Left lobe of liver (tissue), 2 donors: ENCODE measurements at regions not wholly inside any gene's neighbourhood (a gene's known extent, or its start where the extent isn't known, plus 50 kb on each side); places are given as distances from the start of the nearest gene placed in this dataset.
"Not testable (repeated sequence)": the region's sequence is repeated elsewhere in the genome, so short reads cannot be mapped to it uniquely, and the experiment has no call there.

Experiments used
- ATAC-seq: fragments of 200-7000 bp; cut with Tn5 transposase; one replicate; pipeline ENCODE4 v1.9.1; 2020; ENCODE audit warnings: mild to moderate bottlenecking, moderate library complexity
- DNase-seq: peaks from one replicate; pipeline ENCODE4 v3.0.0-alpha.2; 2020; ENCODE audit warnings: low spot score
- donor health status: DM: no; HTN: no; CAD: no; lungs with moderate emphysema.
- donor health status: DM: no; HTN: yes; CAD: no.

DNA sequence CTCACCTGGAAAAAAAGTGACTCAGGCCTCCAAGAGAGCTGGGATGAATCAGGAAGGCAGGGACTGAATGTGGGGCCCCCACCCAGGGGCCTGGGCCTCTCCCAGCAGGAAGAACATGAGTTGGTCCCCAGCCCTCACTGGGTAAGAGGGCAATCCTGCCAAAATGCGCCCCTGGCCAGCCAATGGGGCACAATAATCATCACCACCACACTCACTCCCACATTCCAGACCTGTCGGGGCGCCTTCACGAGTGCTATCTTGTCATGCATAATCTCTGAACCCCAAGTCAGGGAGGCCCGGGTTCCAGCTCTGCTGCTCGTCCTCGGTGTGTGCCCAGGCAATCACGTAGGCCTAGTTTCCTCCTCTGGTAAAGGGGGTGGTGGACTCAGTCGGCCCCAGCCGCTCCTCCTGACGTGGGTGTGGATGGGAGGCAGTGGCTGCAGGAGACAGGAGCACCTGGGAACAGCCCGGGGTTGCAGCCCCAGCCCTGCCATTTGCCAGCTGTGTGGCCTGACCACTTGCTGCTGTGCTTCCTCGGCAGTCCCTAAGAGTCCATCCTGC lies 115.1 kb downstream of the CYP26B1 start:
- no peak for ATAC-seq
- no peak for DNase-seq

DNA sequence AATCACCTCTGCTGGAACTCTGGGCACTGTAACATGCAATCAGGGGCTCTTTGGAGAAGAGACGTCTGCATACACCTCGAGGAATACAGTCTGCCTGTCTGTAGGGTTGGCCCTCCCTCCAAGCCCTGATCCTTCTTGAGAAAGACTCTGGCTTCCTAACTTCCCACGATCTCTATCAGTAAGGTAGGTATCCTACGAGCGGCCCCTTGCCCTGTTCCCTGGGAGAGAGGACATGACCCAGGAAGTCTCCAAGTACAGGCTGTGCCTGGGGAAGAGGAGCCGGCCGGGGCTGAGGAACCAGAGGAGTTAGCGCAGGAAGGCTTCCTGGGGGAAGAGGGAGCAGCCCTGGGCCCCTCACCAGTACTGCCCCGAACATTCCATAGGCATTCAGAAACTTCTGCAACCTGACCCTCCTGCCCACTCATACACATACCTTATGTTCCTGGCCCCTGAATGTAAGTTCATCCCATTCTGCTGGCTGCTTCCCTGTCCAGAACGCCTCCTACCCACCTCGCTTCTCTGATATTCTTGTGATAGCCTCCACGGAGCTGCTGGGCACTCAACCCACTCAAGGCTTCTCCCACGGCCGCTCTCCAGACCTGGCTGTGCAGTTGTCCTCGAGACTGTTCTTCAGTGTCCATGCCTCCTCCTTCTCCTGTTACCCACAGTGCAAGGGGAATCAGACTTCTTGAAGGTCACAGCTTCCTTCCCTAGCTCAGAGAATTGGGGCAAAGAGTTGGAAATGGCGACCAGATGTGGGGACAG lies 116.1 kb downstream of the CYP26B1 start:
- DNase-seq (peak; percentile 15), ATAC-seq (no peak)

DNA sequence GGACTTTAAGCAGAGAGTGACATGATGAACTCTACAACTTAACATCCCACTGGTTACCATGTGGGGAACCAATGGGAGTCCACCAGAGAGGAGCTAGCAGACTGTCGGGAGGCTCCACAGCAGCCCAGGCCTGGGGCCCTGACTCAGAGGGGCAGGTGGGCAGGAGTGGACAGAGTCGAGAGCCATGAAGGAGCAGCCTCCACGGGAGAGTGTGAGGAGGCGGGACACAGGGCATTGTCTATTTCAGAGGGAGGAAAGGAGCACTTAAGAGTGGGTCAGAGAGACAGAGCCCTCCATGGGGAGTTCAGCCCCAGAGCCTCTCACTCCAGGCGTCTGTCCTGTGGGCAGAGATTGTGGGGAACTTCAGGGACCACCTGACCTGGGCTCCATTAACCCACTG lies 118.7 kb downstream of the CYP26B1 start:
- no peak for ATAC-seq
- DNase-seq: peak; percentile 27

DNA sequence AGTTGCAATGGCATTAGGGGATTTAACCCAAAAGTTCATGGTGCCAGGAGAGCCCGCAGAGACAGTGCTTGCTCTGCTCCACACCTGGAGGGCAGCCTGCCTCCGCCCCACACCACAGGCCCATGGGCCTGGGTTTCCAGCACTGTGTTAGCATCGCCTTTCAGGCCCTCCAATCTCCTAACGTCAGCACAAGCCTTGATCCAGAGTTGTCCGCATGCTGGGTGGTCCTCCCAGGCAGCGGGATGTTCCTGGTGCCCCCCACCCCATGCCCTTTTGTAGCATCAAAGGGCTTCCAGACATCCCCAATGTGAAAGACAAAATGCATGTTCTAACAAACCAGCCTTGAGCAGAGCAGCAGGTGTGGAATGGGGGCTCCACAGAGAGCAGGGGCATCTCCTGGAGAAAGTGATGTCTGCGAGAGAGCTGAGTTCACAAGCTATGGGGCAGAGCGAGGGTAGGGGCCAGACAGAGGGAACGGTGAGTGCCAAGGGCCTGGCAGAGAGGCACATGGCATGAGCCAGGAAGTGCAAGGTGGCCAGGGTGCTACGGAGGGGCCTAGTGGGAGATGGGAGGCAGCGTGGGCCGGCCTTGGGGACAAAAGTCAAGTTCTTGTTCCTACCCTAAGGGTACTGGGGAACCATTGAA lies 119.2 kb downstream of the CYP26B1 start:
- ATAC-seq (no peak), DNase-seq (peak; percentile 24)

DNA sequence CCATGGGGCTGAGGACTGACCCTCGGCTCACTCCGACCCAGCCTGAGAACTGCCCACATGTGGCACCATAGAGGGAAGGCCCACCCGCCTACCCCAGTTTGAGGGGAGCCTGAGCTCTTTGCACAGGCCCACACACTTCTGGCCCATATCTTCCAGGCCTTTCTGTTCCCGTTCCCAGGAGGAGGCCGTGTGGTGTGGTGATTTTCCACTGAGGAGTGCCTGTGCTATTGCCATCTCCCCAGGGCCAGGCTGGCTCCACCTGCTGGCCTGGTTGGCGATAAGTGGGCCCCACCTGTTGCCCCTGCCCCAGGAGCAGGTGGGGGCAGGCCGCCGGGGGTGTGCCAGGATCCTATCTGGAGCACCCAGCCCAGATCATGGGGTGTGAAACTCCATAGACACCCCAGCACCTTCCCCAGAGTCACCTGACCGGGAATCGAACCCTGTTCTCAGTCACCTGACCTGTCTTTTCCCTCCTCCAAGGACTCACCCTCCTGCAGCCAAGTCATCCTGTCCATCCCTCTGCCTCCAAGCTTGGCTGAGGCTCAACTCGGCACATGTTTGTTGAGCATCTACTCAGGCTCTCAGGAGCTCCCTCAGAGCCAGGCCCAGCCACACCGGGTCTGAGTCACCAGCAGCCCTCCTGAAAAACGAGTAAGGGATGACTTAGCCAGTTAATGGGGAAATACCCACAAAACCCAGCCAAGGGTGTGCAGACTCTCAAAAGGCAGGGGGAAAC lies 120.1 kb downstream of the CYP26B1 start:
- ATAC-seq (no peak), DNase-seq (peak; percentile 32)

DNA sequence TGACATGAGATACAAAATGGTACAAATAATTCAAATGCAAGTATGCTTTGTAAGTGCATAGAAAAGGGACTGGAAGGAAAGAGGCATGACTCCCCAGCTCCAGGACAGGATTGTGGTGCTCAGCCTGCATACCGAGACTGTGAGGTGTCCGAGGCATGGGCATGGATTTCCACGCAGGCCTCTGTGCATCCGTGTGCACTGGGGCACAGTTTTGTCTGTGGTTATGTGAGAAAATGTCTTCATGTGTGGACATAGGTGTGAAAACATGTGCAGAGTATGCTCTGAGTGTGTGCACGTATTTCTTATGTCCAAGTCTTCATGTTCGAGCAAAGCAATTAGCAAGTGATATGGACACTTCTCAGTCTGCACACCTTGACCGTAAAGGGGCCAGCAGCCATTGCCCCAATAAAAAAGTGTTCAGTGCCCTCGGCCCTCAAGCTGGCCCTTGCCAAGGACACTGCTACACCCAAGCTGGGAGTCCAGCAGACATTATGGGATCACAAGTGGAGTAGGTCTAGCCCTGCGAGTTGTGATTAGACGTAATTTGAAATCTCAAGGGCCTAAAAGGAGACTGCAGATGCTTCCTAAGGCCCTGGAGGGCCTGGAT lies 120.7 kb downstream of the CYP26B1 start:
- DNase-seq (no peak), ATAC-seq (no peak)

GRCh38 chr2:72024451-72025175 lies 123.0 kb downstream of the CYP26B1 start:
- ATAC-seq (no peak), DNase-seq (peak; percentile 30)

- ATAC-seq (no peak), DNase-seq (peak; percentile 19)
Observed at GRCh38 chr2:72023678-72024390, 123.8 kb downstream of the CYP26B1 start.

DNA sequence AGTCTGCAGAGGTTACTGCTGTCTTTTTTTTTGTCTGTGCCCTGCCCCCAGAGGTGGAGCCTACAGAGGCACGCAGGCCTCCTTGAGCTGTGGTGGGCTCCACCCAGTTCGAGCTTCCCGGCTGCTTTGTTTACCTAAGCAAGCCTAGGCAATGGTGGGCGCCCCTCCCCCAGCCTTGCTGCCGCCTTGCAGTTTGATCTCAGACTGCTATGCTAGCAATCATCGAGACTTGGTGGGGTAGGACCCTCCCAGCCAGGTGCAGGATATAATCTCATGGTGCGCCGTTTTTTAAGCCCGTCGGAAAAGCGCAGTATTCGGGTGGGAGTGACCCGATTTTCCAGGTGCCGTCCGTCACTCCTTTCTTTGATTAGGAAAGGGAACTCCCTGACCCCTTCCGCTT lies 126.3 kb downstream of the CYP26B1 start:
- not testable (repeated sequence) for ATAC-seq, DNase-seq

- no peak for ATAC-seq
- no peak for DNase-seq
Observed at GRCh38 chr2:72015266-72015665, 132.4 kb downstream of the CYP26B1 start.

- DNase-seq (no peak), ATAC-seq (no peak)
Observed at GRCh38 chr2:72014831-72015230, 132.8 kb downstream of the CYP26B1 start.

DNA sequence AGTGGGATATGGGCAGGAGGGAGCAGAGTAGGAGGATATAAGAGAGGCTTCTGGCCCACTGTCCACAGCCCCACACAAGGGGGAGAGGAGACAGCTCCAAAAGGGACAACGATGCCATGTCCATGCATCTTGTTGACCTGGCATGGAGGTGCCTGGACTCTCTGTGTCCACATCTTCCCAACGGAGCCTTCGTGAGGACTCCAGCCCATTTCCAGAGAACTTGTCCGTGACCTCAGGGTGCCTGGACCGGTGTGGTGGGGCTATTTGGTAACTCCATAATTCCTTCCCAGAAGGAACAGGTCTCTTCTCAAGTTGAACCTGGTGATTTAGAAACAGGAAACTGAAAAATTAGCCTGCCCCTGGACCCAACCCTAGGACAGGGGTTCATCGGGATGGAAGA lies 133.9 kb downstream of the CYP26B1 start:
- DNase-seq (no peak), ATAC-seq (no peak)

DNA sequence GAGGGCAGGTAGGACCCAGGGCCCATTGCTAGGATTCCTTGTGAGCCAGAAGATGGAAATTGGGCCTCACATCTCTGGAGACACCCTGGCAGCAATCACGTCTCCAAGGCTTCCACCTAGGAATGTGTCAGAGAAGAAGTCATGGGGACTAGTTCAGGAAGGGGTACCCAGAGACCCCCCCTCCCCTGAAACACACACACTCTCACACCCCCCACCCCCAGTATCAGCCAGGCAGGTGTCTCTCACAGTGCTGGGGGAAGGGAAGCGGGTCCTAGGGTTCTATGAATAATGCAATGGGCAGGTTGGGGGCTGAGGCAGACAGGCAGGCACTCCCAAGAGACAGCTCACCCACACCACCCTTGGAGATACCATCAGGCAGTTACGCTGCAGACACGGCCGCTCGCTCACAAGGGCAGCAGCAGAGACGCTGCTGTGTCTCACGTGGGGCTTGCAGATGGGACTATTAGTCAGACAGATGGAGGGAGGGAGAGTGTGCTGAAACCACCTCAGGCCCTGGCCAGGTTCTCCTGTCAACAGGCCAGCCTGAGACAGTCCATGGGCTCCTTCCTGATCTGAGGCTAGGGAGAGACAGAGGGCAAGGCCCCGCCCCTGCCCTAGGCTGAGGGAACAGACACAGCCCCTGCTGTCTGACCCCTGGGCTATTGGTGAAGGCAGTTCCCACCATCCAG lies 134.6 kb downstream of the CYP26B1 start:
- no peak for ATAC-seq

DNA sequence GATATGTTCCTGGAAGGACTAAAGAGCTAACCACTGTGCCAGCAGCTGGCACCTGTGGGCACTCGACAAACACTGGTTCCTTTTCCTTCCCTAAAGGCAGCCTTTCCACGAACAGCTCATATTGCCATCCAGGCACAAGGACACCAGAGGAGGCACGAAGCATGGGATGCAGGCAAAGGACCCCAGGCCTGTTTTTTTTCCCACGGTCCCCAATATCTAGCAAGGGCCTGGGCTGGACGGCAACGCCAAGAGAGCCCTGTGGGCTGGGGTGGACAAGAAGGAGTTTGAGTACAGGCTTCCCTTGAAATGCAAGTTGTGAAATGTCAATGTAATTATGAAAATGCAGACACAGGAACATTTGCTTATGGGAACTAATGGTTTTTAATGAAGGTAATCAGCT lies 135.9 kb downstream of the CYP26B1 start:
- ATAC-seq: no peak
- DNase-seq: peak; percentile 10

More for the DNA sequence above, 134.6 kb downstream of the CYP26B1 start:
- peak; percentile 24 for DNase-seq

DNA sequence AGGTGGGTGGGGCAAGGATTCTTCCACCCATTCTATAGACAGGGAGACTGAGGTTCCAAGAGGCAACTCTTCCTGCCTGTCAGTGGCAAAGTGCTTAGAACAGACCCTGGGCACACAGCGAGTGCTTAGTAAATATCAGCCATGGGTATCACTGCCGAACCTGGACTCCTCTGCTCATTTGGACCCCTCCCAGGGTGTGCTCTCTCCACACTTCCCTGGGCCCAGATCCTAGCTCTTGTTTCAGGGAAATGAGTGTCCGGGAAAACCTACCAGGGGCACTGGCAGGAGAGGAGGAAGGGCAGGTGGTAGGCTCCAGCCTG lies 136.3 kb downstream of the CYP26B1 start:
- peak; percentile 26 for DNase-seq
- no peak for ATAC-seq

- DNase-seq (peak; percentile 8), ATAC-seq (no peak)
Observed at GRCh38 chr2:72010647-72011369, 136.9 kb downstream of the CYP26B1 start.

DNA sequence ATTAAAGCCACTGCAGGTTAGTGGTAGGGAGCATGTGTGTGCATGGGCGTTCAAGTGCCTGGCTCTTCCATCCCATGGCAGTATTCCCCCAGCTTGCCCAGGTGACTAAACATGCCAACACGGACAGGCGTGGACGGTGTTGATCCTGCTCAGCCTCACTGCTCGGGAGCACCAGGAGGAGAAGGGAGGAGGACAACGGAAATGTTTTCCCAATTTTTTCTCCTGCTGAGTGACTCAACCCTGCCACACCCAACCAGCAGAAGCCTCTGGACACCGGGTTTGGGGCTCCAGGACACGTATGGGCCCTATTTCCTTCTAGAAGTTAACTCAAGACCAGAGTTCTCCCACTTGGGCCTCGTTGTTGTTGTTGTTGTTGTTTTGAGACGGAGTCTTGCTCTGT lies 139.1 kb downstream of the CYP26B1 start:
- no peak for ATAC-seq
- peak; percentile 14 for DNase-seq

GRCh38 chr2:72007402-72007801 lies 140.3 kb downstream of the CYP26B1 start:
- DNase-seq (peak; percentile 18), ATAC-seq (no peak)
